NT2/D1 (cell line): ENCODE measurements at regions not wholly inside any gene's neighbourhood (a gene's known extent, or its start where the extent isn't known, plus 50 kb on each side); places are given as distances from the start of the nearest gene placed in this dataset.

Experiments
- YY1 ChIP-seq: IDR thresholded peaks from 2 replicates; pipeline ENCODE4 v1.6.1; 2011; ENCODE audit not compliant: insufficient read length, insufficient read depth
- ZNF274 ChIP-seq: IDR thresholded peaks from 2 replicates; pipeline ENCODE4 v1.6.1; 2011; ENCODE audit warnings: mild to moderate bottlenecking, low read depth, low read length

DNA sequence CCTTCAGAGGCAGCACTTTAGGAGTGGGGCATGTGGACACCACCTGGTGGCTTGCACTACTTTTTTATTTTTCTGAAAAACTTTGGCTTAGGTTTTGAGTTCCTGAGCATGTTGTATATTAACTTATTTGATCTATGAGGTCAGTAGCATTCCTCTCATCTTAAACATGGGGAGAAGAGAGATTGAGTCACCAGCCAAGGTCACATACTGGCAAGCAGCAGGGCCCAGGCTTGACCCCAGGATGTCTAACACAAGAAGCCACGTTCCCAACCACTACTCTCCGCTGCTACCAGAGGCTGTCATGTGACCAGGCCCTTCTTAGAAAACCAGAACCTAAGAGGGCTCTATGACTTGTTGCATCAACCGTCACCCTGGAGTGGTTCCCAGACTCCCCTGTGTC lies 210.3 kb upstream of the GPR26 start:
- TF ChIP-seq YY1 (no peak), ZNF274 (no peak)
